Adrenal gland (tissue), 9 donors: ENCODE measurements at regions not wholly inside any gene's neighbourhood (a gene's known extent, or its start where the extent isn't known, plus 50 kb on each side); places are given as distances from the start of the nearest gene placed in this dataset.

Experiments
- DNase-seq, 7 donors: peaks; one replicate each; pipeline ENCODE4 v3.0.0-alpha.2; 2019 to 2020
- H3K27ac ChIP-seq, 5 donors: fragments of 200-600 bp; sonication (generic) in 4 of 5; 1 replicate in 3 of 5; 2 replicates in 2 of 5; pipeline versions ENCODE4 v1.5.1 to v1.8.0; 2016 to 2020; ENCODE audit warnings: mild to moderate bottlenecking in 1 of 5
- H3K27me3 ChIP-seq: fragments of 200-600 bp; 2 replicates; pipeline ENCODE4 v1.8.0; 2021
- H3K36me3 ChIP-seq, 2 donors: fragments of 200-600 bp; replicated peaks in 1 of 2; 1 replicate in 1 of 2; 2 replicates in 1 of 2; pipeline versions ENCODE4 v1.5.1 to v1.8.0; 2018 to 2022
- H3K4me1 ChIP-seq, 2 donors: fragments of 200-600 bp; replicated peaks in 1 of 2; 1 replicate in 1 of 2; 2 replicates in 1 of 2; pipeline versions ENCODE4 v1.5.1 to v1.8.0; 2018 to 2021
- H3K4me3 ChIP-seq, 4 donors: fragments of 200-600 bp; sonication (generic) in 3 of 4; one replicate each; pipeline ENCODE4 v1.5.1; 2016 to 2018
- H3K9me3 ChIP-seq, 3 donors: fragments of 200-600 bp; sonication (generic) in 1 of 3; replicated peaks in 1 of 3; 1 replicate in 2 of 3; 2 replicates in 1 of 3; pipeline versions ENCODE4 v1.5.1 to v1.8.0; 2016 to 2021
- POLR2A ChIP-seq, 2 donors: fragments of 450-650 bp; IDR thresholded peaks; one replicate each; pipeline ENCODE4 v1.6.1; 2017; ENCODE audit warnings: antibody characterized with exemption in 2 of 2, mild to moderate bottlenecking in 2 of 2, moderate library complexity in 1 of 2
- WGBS, 4 donors: extraction: QIAGEN DNeasy Blood & Tissue Kit in 2 of 4; methylation state at CpG; one replicate each; pipeline versions ENCODE4 v1.1.5 to v1.1.7; 2013 to 2017; 5-methylcytosine and 5-hydroxymethylcytosine counted together
- intact Hi-C, 2 donors: fragments of 100-400 bp; cut with DNase I; formaldehyde crosslinking; loops; one replicate each; pipeline versions ENCODE4 v1.14.1 to v1.15.0; 2022 to 2023
- TF ChIP-seq, protein P1 (sequence below), 6 experiments: fragments of 450-650 bp in 4 of 6; fragments of 200-600 bp in 2 of 6; sonication (generic) in 1 of 6; IDR thresholded peaks; 1 replicate in 5 of 6; 2 replicates in 1 of 6; pipeline versions ENCODE4 v1.5.1 to v1.8.0; 2016 to 2021; ENCODE audit warnings: antibody characterized with exemption in 6 of 6, mild to moderate bottlenecking in 2 of 6, moderate library complexity in 1 of 6
- donor health status: healthy with polysubstance abuse.
- donor health status: Bipolar disorder and iron deficiency.
- donor health status: DM: yes; HTN: yes; CAD: no.
- donor health status: DM: no; HTN: no; CAD: no.
- donor health status: DM: no; HTN: no; CAD: no.

DNA sequence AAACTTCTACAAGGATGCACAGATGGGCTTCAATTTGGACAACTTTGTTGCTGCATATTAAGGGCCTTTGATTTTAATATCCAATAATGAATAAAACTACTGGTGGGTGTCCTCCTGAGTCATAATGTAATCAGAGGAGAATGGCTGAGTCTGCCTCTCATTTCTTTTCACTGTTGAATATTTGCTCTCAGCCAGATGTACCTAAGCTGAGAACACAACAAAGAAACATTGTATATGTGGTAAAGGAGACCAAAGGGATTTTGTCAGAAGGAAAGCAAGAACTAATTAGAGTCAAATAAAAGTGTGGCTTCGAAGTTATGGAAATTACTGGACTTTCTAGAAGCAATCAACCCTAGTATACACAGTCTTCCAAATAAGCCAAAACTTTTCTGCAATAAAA lies 131.0 kb upstream of the BET1 start:
- no peak overlapping the region for H3K4me3 ChIP-seq
- DNase-seq = no peak
- H3K4me1 ChIP-seq = peaks cover under 1 to 3% of the 10 kb centered on the region in 2 donors
- H3K27ac ChIP-seq = no peak overlapping the region
- H3K9me3 ChIP-seq = no peaks in the 10 kb centered on the region
- TF ChIP-seq, protein P1, sequence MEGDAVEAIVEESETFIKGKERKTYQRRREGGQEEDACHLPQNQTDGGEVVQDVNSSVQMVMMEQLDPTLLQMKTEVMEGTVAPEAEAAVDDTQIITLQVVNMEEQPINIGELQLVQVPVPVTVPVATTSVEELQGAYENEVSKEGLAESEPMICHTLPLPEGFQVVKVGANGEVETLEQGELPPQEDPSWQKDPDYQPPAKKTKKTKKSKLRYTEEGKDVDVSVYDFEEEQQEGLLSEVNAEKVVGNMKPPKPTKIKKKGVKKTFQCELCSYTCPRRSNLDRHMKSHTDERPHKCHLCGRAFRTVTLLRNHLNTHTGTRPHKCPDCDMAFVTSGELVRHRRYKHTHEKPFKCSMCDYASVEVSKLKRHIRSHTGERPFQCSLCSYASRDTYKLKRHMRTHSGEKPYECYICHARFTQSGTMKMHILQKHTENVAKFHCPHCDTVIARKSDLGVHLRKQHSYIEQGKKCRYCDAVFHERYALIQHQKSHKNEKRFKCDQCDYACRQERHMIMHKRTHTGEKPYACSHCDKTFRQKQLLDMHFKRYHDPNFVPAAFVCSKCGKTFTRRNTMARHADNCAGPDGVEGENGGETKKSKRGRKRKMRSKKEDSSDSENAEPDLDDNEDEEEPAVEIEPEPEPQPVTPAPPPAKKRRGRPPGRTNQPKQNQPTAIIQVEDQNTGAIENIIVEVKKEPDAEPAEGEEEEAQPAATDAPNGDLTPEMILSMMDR (IDR thresholded peaks at IDR 0.05) = no peak
- TF ChIP-seq POLR2A (IDR thresholded peaks at IDR 0.05) = no peak
- no peaks in the 10 kb centered on the region for H3K36me3 ChIP-seq
- H3K27me3 ChIP-seq = no peaks in the 10 kb centered on the region
- WGBS, 4 donors = 77 to 92% (median 86%) methylated on average over 1 of the region's 1 CpG
- intact Hi-C loops = no loop called here

DNA sequence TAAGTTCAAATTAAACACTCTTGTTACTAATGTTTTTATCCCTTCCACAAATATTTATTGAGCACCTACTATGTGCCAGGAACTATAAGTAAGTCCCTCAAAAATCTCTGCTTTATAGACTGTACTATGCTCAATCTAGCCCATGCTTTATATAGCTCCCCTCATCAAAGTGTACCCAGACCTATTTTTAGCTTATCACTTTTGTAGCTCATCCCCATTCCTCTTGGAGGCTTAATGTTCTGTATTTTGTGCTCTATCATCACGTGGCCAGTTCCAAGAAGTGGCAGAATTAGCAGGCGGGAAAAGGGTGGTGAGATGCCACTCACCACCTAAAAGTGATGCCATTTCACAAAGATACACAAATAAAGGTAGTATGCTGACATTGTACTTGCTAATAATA lies 138.1 kb upstream of the BET1 start:
- intact Hi-C loops = no loop called here
- H3K27me3 ChIP-seq = no peaks in the 10 kb centered on the region
- WGBS, 4 donors = 73 to 82% (median 76%) methylated on average over 2 of the region's 2 CpGs
- H3K9me3 ChIP-seq = no peaks in the 10 kb centered on the region
- H3K36me3 ChIP-seq = no peaks in the 10 kb centered on the region
- H3K4me3 ChIP-seq = no peak overlapping the region
- no peak overlapping the region for H3K27ac ChIP-seq
- no peak for TF ChIP-seq POLR2A (IDR thresholded peaks at IDR 0.05)
- TF ChIP-seq, protein P1 (IDR thresholded peaks at IDR 0.05) = no peak
- H3K4me1 ChIP-seq = no peaks in the 10 kb centered on the region
- DNase-seq = no peak

DNA sequence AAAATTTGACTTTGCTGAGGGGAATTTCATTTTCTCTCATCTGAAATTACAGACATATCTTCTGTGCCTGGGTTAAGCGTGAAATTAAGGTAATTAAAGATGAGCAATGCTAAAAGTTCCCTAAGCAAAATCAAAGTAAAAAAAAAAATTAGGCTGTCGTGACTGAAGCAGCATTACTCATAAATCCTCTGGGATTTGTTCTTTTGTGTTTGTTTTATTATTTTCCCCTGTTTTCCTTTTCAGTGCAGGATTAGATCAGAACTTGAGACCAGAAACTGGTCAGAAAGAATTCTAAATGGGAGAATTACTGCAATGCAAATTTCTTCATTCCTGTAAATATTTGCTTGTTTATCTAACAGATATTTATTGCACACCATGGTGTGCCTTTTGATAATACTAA lies 141.4 kb upstream of the BET1 start:
- TF ChIP-seq POLR2A (IDR thresholded peaks at IDR 0.05) = no peak
- TF ChIP-seq, protein P1 (IDR thresholded peaks at IDR 0.05) = no peak
- Histone ChIP-seq H3K27me3 (no peaks in the 10 kb centered on the region), H3K9me3 (no peaks in the 10 kb centered on the region), H3K27ac (no peak overlapping the region), H3K4me3 (no peak overlapping the region), H3K36me3 (no peaks in the 10 kb centered on the region), H3K4me1 (no peaks in the 10 kb centered on the region)
- intact Hi-C loops = no loop called here
- WGBS, 4 donors = 62 to 64% (median 63%) methylated on average over 2 of the region's 2 CpGs
- DNase-seq = no peak

DNA sequence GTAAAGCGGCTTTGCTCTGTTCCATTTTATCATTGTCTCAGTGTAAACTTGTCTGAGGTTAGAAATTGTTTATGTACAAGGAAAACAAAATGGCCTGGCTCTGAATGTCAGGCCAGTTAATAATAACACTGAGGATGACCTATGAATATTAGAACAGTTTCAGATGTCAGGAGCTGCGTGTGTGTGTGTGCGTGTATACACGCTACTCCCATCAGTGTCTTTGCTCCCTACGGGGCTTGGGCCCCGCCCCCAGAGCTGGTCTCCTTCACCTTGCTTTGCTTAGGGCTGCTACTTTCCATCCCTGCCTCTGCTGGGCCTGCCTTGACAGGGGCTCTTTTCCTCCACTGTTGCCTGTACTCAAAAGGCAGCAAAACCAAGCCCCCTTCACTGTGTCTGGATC lies 142.3 kb upstream of the BET1 start:
- H3K27me3 ChIP-seq = no peaks in the 10 kb centered on the region
- H3K36me3 ChIP-seq = no peaks in the 10 kb centered on the region
- no peak overlapping the region for H3K27ac ChIP-seq
- no peaks in the 10 kb centered on the region for H3K9me3 ChIP-seq
- DNase-seq = no peak
- H3K4me3 ChIP-seq = no peak overlapping the region
- TF ChIP-seq, protein P1 (IDR thresholded peaks at IDR 0.05) = no peak
- TF ChIP-seq POLR2A (IDR thresholded peaks at IDR 0.05) = no peak
- intact Hi-C loops = no loop called here
- 86 to 96% (median 86%) methylated on average over 6 of the region's 6 CpGs for WGBS, 4 donors
- no peaks in the 10 kb centered on the region for H3K4me1 ChIP-seq
